ENCODE measurements at regions not wholly inside any gene's neighbourhood (a gene's known extent, or its start where the extent isn't known, plus 50 kb on each side); places are given as distances from the start of the nearest gene placed in this dataset.

- Histone ChIP-seq H3K79me2 (ENCODE audit: insufficient read depth, low read length) (no peaks in the 10 kb centered on the region), H3K27me3 (ENCODE audit: low read length) (no peaks in the 10 kb centered on the region), H3K4me2 (ENCODE audit: low read depth, low read length, poor library complexity, severe bottlenecking) (no peak overlapping the region), H3K9ac (ENCODE audit: low read length) (no peak overlapping the region), H4K20me1 (ENCODE audit: low read depth, low read length) (no peaks in the 10 kb centered on the region), H3K9me2 (replicated peaks; ENCODE audit: insufficient read depth, low read length) (no peaks in the 10 kb centered on the region), H3K9me3 (ENCODE audit: insufficient read depth, low read length) (no peaks in the 10 kb centered on the region), H3F3A (ENCODE audit: insufficient read depth) (no peaks in the 10 kb centered on the region), H3K27ac (ENCODE audit: low read depth, low read length) (no peak overlapping the region), H2AFZ (ENCODE audit: low read depth, low read length, severe bottlenecking) (no peak overlapping the region), H3K4me3 (ENCODE audit: insufficient read depth, low read length, poor library complexity, severe bottlenecking) (no peak overlapping the region), H3K36me3 (ENCODE audit: low read length) (no peaks in the 10 kb centered on the region)
- no peak for TF ChIP-seq EZH2phosphoT487 (conservative IDR thresholded peaks at IDR 0.05; ENCODE audit: low read length)
- no peak for TF ChIP-seq CTCF (IDR thresholded peaks at IDR 0.05; ENCODE audit: insufficient read depth, low read length, poor library complexity, severe bottlenecking)
These were observed 82.9 kb downstream of the ANKRD60 start for GRCh38 chr20:58145506-58146080.

- Histone ChIP-seq H3F3A (ENCODE audit: insufficient read depth) (no peaks in the 10 kb centered on the region), H3K36me3 (ENCODE audit: low read length) (no peaks in the 10 kb centered on the region), H2AFZ (ENCODE audit: low read depth, low read length, severe bottlenecking) (no peak overlapping the region), H3K9me3 (ENCODE audit: insufficient read depth, low read length) (no peaks in the 10 kb centered on the region), H3K4me2 (ENCODE audit: low read depth, low read length, poor library complexity, severe bottlenecking) (no peak overlapping the region), H3K27ac (ENCODE audit: low read depth, low read length) (no peak overlapping the region), H3K79me2 (ENCODE audit: insufficient read depth, low read length) (no peaks in the 10 kb centered on the region), H3K9ac (ENCODE audit: low read length) (no peak overlapping the region), H3K9me2 (replicated peaks; ENCODE audit: insufficient read depth, low read length) (no peaks in the 10 kb centered on the region), H4K20me1 (ENCODE audit: low read depth, low read length) (no peaks in the 10 kb centered on the region), H3K27me3 (ENCODE audit: low read length) (no peaks in the 10 kb centered on the region), H3K4me3 (ENCODE audit: insufficient read depth, low read length, poor library complexity, severe bottlenecking) (no peak overlapping the region)
- no peak for TF ChIP-seq EZH2phosphoT487 (conservative IDR thresholded peaks at IDR 0.05; ENCODE audit: low read length)
- TF ChIP-seq CTCF (IDR thresholded peaks at IDR 0.05; ENCODE audit: insufficient read depth, low read length, poor library complexity, severe bottlenecking), result no peak
These were observed 84.4 kb downstream of the ANKRD60 start for GRCh38 chr20:58144096-58144495.

DNA sequence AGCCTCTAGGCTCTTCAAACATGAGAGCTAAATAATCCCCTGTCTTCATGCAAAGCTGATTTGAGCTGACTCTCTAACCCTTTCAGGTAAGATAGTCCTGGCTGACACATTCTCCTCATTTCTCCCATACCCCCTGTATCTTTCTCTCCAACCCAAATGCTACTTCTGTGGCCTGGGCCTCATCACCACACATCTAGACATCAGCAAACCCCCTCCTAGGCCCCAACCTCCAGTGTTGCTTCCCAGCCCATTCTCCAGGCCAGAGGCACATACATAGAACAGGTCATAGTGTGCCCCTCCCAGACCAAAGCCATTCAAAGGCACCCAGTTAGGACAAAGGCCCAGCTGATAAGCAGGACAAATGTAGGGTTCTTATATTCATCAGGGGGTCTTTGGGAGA is 84.9 kb downstream of the ANKRD60 start:
- no peaks in the 10 kb centered on the region for H3K9me3 ChIP-seq (ENCODE audit: insufficient read depth, low read length)
- 0 out of 2 replicates have a peak, but pooled peaks cover 1% of the 10 kb centered on the region for H3K27me3 ChIP-seq (ENCODE audit: low read length)
- no peak for TF ChIP-seq EZH2phosphoT487 (conservative IDR thresholded peaks at IDR 0.05; ENCODE audit: low read length)
- no peak for TF ChIP-seq CTCF (IDR thresholded peaks at IDR 0.05; ENCODE audit: insufficient read depth, low read length, poor library complexity, severe bottlenecking)
- no peak overlapping the region for H2AFZ ChIP-seq (ENCODE audit: low read depth, low read length, severe bottlenecking)
- no peak overlapping the region for H3K4me2 ChIP-seq (ENCODE audit: low read depth, low read length, poor library complexity, severe bottlenecking)
- no peak overlapping the region for H3K9ac ChIP-seq (ENCODE audit: low read length)
- no peaks in the 10 kb centered on the region for H4K20me1 ChIP-seq (ENCODE audit: low read depth, low read length)
- H3F3A ChIP-seq (ENCODE audit: insufficient read depth), result no peaks in the 10 kb centered on the region
- H3K9me2 ChIP-seq (replicated peaks; ENCODE audit: insufficient read depth, low read length), result no peaks in the 10 kb centered on the region
- no peaks in the 10 kb centered on the region for H3K79me2 ChIP-seq (ENCODE audit: insufficient read depth, low read length)
- H3K4me3 ChIP-seq (ENCODE audit: insufficient read depth, low read length, poor library complexity, severe bottlenecking), result no peak overlapping the region
- H3K27ac ChIP-seq (ENCODE audit: low read depth, low read length), result no peak overlapping the region
- H3K36me3 ChIP-seq (ENCODE audit: low read length), result no peaks in the 10 kb centered on the region
